Ureter (tissue), 1 donor: ENCODE measurements at regions not wholly inside any gene's neighbourhood (a gene's known extent, or its start where the extent isn't known, plus 50 kb on each side); places are given as distances from the start of the nearest gene placed in this dataset.

Experiments used
- DNase-seq: peaks from one replicate; pipeline ENCODE4 v3.0.0-alpha.2; 2020; ENCODE audit warnings: low spot score
- donor health status: DM: yes; HTN: yes; CAD: no.

GRCh38 chr4:178789279-178789678, 1347.0 kb upstream of the AGA start:
- no peak for DNase-seq

DNA sequence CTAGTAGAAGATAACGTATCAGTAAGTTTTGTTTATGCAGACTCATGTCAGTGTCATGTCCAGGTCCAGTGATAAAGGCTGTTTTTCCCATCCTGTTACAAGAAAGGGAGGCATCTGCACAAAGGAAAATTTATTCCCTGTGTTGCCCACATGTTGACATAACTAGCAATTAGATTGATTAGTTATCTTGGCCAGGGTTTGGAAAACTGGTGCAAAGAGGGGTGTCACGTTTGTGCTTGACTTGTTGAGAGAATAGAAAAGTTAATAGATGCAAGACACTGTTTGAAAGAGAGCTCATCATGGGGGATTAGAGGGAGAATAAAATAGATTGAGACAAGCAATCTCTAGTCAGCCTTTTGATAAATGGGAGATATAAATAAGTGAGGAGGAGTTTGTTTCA, 1357.0 kb upstream of the AGA start:
- no peak for DNase-seq

- no peak for DNase-seq
These were observed 1365.9 kb upstream of the AGA start for GRCh38 chr4:178808106-178808505.

- DNase-seq, result no peak
These were observed 1367.7 kb upstream of the AGA start for GRCh38 chr4:178809921-178810320.

DNA sequence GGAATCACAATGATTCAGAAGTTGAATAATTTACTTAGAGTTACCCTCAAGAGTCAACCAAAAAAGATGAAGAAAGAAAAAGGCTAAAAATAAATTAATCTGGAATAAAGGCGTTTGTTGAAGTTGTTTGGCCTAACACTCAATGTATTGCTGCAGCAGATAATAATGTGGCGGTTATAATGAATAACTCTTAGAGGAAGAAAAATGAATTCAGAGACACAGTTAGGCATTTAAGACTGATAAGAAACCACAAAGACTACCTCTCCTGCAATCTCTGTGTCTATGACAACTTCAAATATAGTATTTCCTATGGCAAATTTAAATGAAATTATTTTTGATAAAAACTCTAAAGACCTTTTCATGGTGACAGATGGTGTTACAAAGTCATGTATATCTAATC, 1369.1 kb upstream of the AGA start:
- no peak for DNase-seq

DNA sequence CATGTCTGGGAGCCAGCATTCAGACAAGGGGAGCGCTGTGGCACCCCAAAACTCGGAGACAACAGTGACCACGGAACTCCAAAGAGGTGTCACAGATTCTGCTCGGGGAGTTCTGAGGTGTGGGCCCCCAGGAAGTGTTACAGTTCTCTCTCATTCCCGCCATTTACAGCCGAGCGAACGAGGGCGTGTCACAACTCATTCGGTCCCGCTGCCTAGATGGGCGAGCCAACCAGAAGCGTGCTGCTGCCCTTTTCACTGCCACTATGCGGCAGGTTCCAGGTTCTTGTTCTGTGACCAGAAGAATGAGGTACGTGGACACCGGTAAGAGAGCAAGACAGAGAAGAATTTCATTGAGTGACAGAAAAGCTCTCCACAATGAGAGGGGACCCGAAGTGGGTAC, 1370.6 kb upstream of the AGA start:
- no peak for DNase-seq

GRCh38 chr4:178814908-178815307, 1372.7 kb upstream of the AGA start:
- no peak for DNase-seq

DNA sequence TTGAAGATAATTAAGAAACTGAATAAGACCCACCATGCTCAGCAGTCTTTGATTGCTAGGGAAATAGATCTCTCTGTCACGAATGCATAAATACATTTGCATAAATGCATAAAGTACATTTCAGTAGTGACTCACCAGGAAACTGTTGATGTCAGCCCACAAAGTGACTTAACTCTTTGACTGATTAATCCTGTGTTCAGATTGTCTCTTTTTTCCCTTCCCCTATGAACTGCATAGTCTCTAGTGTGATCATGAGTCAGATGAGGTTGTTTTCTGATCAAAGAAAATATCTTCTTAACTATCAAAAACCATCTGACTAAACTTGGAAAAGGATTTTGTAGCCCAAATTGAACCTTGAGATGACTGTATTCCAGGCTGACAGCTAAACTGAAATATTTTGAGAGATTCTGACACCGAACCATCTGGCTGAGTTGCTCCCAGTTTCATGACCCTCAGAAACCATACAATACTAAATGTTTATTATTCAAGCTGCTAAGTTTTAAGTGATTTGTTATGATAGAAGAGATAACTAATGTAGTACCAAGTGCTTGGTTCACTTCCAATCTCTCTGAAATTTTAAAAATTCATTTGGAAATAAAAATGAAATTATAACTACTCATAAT, 1381.5 kb upstream of the AGA start:
- no peak for DNase-seq

DNA sequence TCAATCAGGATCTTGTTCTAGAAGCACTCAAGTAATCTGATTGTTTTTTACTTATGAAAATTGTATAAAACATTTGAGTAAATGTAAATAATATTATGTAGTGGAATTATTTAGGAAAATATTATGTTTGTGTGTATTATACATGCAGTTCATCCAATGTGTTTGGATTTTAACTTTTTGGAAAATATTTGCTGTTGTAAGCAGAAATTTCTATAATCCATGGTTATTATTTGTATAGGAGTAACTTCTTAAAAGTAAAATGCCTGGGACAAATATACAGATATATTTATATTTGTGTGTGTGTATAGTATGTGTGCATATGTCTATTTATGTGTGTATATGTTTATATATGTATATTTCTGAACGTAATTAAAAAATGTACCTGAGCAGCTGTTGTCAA, 1394.6 kb upstream of the AGA start:
- DNase-seq, result no peak

DNA sequence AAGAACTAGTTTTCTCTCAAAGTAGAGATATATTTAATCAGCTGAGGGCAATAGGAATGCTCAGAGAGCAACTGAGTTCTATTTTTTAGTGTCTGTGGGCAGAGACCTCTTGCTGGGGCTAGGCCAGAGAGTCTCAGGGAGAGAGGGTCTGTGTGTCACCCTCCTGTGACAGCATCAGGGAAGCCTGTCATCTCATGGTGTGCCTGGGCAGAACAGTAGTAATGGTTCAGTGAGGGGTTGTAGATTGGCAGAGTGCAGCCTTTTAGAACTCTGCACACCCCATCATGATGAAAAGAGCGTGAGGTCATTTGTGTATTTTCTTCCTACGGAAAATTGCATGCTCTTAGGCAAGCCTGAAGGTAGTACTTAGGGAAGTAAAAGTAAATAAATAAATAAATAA, 1396.5 kb upstream of the AGA start:
- DNase-seq, result no peak

GRCh38 chr4:178856139-178856800, 1414.0 kb upstream of the AGA start:
- DNase-seq, result no peak

- no peak for DNase-seq
These were observed 1429.2 kb upstream of the AGA start for GRCh38 chr4:178871476-178871875.

DNA sequence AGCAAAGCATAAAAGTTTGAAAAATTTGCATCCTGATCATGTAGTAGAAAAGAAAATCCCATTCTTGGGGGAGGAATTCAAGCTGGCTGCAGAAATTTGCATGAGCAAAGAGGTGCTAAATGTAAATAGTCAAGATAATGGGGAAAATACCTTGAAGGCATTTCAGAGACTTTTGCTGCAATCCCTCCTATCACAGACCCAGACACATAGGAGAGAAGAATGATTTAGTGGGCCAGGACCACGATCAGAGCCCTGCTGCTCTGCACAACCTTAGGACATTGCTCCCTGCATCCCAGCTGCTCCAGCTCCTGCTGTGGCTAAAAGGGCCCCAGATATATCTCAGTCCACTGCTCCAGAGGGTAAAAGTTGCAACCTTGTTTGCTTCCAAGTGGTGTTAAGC, 1439.7 kb upstream of the AGA start:
- no peak for DNase-seq

DNA sequence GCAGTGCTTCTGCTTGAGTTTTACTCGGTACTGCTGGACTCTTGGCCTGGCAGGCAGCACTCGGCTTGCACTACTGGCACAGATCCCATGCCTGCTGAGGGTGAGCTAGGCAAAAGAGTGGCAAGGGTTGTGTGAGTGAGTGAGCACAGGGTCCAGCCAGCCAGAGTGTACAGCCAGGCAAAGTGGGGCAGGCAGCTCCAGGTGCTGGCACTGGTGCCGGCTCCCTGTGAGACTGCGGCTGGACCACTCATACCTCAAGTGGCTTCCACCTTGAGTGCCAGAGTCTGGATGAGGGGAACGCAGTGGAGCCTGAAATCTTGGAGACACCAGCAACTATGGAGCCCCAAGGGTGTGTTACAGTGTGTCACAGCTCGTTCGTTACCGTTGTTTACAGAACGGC, 1451.9 kb upstream of the AGA start:
- no peak for DNase-seq

- DNase-seq, result no peak
These were observed 1456.8 kb upstream of the AGA start for GRCh38 chr4:178899084-178899483.

- no peak for DNase-seq
These were observed 1475.5 kb upstream of the AGA start for GRCh38 chr4:178917756-178918155.

DNA sequence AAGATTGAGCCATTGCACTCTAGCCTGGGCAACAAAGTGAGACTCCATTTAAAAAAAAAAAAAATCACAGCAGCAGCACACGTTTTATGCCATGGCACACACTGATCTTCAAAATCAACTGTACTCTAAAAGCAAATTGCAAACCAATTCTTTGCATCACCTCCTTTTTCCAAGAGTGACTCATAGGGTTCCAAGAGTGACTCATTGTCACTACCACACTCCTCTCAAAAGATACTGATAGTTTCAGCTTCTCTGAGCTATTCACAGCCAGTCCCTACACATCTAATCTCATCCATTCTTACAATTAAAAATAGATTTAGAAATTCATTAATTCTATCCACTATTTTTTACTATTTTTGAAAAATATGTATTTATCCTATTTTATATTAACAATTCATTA, 1494.9 kb upstream of the AGA start:
- no peak for DNase-seq

DNA sequence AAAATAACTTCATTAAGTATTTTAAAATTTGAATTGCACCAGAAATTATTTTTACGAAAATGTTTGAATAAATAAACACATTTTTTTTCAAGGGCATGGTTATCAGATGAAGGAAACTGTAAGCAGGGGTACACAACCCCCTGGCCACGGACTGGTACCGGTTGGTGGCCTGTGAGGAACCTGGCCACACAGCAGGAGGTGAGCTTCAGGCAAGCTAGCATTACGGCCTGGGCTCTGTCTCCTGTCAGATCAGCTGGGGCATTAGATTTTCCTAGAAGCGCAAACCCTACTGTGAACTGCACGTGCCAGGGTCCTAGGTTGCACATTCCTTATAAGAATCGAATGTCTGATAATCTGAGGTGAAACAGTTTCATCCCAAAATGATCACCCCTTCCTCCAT, 1499.7 kb upstream of the AGA start:
- no peak for DNase-seq

- DNase-seq, result no peak
These were observed 1511.3 kb upstream of the AGA start for GRCh38 chr4:178953447-178954120.

- DNase-seq, result no peak
These were observed 1513.4 kb upstream of the AGA start for GRCh38 chr4:178955614-178956013.

- no peak for DNase-seq
These were observed 1516.6 kb upstream of the AGA start for GRCh38 chr4:178958725-178959440.

- no peak for DNase-seq
These were observed 1521.3 kb upstream of the AGA start for GRCh38 chr4:178963446-178964045.
